Tibial nerve (tissue), 4 donors: ENCODE measurements at regions not wholly inside any gene's neighbourhood (a gene's known extent, or its start where the extent isn't known, plus 50 kb on each side); places are given as distances from the start of the nearest gene placed in this dataset.
"Not testable (repeated sequence)": the region's sequence is repeated elsewhere in the genome, so short reads cannot be mapped to it uniquely, and the experiment has no call there.

Experiments
- DNase-seq, 2 donors: peaks; one replicate each; pipeline ENCODE4 v3.0.0-alpha.2; 2019; ENCODE audit warnings: low spot score in 2 of 2
- H3K27ac ChIP-seq, 4 donors: fragments of 200-600 bp; sonication (generic) in 3 of 4; one replicate each; pipeline ENCODE4 v1.5.1; 2017 to 2019; ENCODE audit warnings: mild to moderate bottlenecking in 1 of 4
- H3K27me3 ChIP-seq, 2 donors: fragments of 200-600 bp; sonication (generic) in 1 of 2; one replicate each; pipeline versions ENCODE4 v1.5.1 to v1.6.0; 2017 to 2019
- H3K36me3 ChIP-seq, 3 donors: fragments of 200-600 bp; sonication (generic); one replicate each; pipeline ENCODE4 v1.5.1; 2018 to 2019
- H3K4me1 ChIP-seq, 4 donors: fragments of 200-600 bp; sonication (generic) in 3 of 4; one replicate each; pipeline ENCODE4 v1.5.1; 2017 to 2019
- H3K4me3 ChIP-seq, 4 donors: fragments of 200-600 bp; sonication (generic) in 3 of 4; one replicate each; pipeline ENCODE4 v1.5.1; 2017 to 2019; ENCODE audit warnings: mild to moderate bottlenecking in 1 of 4, moderate library complexity in 1 of 4
- H3K9me3 ChIP-seq, 4 donors: fragments of 200-600 bp; sonication (generic) in 3 of 4; one replicate each; pipeline ENCODE4 v1.5.1; 2017 to 2019
- EP300 ChIP-seq, 2 donors: sonication (generic); formaldehyde crosslinking; IDR thresholded peaks; one replicate each; pipeline ENCODE4 v1.6.1; 2017; ENCODE audit warnings: antibody characterized with exemption in 2 of 2, mild to moderate bottlenecking in 1 of 2
- POLR2A ChIP-seq, 2 donors: fragments of 450-650 bp; IDR thresholded peaks; one replicate each; pipeline ENCODE4 v1.6.1; 2017; ENCODE audit warnings: antibody characterized with exemption in 2 of 2, mild to moderate bottlenecking in 2 of 2, moderate library complexity in 2 of 2
- WGBS, 2 donors: methylation state at CpG; one replicate each; pipeline ENCODE4 v1.1.5; 2018; 5-methylcytosine and 5-hydroxymethylcytosine counted together
- TF ChIP-seq, protein P1 (sequence below), 5 experiments: fragments of 200-600 bp in 3 of 5; fragments of 450-650 bp in 2 of 5; sonication (generic) in 3 of 5; IDR thresholded peaks; one replicate each; pipeline ENCODE4 v1.5.1; 2016 to 2019; ENCODE audit warnings: antibody characterized with exemption in 5 of 5, mild to moderate bottlenecking in 3 of 5, moderate library complexity in 2 of 5

DNA sequence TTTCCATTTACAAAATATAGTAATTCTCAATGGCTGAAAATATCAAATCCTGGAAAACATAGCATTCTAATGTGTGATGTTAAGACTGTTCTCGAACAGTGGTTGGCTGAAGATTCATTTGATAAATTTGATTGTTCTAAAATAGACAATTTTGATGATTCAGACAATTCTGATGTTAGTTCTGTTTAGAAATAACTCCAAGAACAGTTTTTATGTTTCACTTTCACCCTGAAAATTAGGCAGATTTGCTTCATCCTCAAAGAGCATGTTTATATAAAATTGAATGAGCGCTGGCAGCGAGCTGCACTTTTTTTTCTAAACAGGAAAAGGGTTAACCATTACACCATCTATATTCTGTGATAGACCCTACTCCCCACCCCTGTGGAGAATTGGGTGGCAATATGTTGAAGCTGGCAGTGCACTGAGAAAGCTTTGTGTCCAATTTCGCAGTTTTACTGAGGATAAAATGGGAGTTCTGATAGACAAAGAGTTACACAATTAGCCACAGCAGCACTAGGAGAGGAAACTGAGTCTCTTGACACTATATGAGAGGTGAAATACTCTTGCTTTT is 69.6 kb upstream of the TMED7 start:
- TF ChIP-seq, protein P1, sequence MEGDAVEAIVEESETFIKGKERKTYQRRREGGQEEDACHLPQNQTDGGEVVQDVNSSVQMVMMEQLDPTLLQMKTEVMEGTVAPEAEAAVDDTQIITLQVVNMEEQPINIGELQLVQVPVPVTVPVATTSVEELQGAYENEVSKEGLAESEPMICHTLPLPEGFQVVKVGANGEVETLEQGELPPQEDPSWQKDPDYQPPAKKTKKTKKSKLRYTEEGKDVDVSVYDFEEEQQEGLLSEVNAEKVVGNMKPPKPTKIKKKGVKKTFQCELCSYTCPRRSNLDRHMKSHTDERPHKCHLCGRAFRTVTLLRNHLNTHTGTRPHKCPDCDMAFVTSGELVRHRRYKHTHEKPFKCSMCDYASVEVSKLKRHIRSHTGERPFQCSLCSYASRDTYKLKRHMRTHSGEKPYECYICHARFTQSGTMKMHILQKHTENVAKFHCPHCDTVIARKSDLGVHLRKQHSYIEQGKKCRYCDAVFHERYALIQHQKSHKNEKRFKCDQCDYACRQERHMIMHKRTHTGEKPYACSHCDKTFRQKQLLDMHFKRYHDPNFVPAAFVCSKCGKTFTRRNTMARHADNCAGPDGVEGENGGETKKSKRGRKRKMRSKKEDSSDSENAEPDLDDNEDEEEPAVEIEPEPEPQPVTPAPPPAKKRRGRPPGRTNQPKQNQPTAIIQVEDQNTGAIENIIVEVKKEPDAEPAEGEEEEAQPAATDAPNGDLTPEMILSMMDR (IDR thresholded peaks at IDR 0.05): no peak
- TF ChIP-seq EP300 (IDR thresholded peaks at IDR 0.05) (no peak), POLR2A (IDR thresholded peaks at IDR 0.05) (no peak)
- DNase-seq: no peak
- Histone ChIP-seq H3K4me3 (no peak overlapping the region), H3K4me1 (no peaks in the 10 kb centered on the region), H3K27me3 (no peaks in the 10 kb centered on the region), H3K27ac (no peak overlapping the region), H3K36me3 (no peaks in the 10 kb centered on the region), H3K9me3 (no peaks in the 10 kb centered on the region)
- 56 to 59% methylated on average over 4 of the region's 4 CpGs for WGBS, 2 donors

DNA sequence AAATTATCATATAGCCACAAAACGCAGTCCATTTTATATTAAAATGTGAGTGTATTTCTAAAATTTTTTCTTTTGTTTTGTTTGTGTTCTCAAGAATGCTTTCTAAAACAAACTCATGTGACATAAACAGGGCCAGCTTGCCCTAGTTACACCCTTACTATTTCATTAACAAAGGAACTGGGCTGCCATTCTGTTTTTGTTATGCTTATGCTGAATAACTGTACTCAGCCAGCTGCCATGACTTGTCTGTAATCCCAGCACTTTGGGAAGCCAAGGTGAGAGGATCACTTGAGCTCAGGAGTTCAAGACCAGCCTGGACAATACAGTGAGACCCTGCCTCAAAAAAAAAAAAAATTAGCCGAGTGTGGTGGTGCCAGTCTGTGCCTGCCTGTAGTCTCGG is 66.0 kb upstream of the TMED7 start:
- DNase-seq, H3K36me3 ChIP-seq, H3K27ac ChIP-seq, H3K4me1 ChIP-seq, H3K27me3 ChIP-seq, H3K9me3 ChIP-seq, H3K4me3 ChIP-seq: not testable (repeated sequence)
- 94 to 97% methylated on average over 3 of the region's 3 CpGs for WGBS, 2 donors

DNA sequence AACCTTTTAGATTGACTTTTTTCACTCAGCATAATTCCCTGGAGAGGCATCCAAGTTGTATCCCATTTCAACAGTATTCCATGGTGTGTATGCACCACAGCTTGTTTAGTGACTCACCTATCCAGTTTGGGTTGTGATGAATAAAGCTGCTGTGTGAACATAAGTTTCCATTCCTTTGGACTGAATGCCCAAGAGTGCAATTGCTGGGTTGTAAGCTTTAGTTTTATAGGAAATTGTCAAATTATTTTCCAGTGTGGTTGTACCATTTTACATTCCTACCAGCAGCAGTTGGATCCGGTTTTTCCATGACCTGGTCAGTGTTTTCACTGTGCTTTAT is 60.9 kb upstream of the TMED7 start:
- TF ChIP-seq EP300 (IDR thresholded peaks at IDR 0.05) (no peak), POLR2A (IDR thresholded peaks at IDR 0.05) (no peak)
- TF ChIP-seq, protein P1 (IDR thresholded peaks at IDR 0.05): no peak
- H3K4me1 ChIP-seq: peaks cover 0 to 27% (median 4%) of the 10 kb centered on the region in 4 donors
- H3K27ac ChIP-seq: peak overlapping the region in 2 of 4 donors; percentile 68 to 74
- no peak overlapping the region for H3K4me3 ChIP-seq
- H3K36me3 ChIP-seq: no peaks in the 10 kb centered on the region
- no peak for DNase-seq
- H3K9me3 ChIP-seq: no peaks in the 10 kb centered on the region
- WGBS, 2 donors: 37 to 42% methylated on average over 1 of the region's 1 CpG
- no peaks in the 10 kb centered on the region for H3K27me3 ChIP-seq

DNA sequence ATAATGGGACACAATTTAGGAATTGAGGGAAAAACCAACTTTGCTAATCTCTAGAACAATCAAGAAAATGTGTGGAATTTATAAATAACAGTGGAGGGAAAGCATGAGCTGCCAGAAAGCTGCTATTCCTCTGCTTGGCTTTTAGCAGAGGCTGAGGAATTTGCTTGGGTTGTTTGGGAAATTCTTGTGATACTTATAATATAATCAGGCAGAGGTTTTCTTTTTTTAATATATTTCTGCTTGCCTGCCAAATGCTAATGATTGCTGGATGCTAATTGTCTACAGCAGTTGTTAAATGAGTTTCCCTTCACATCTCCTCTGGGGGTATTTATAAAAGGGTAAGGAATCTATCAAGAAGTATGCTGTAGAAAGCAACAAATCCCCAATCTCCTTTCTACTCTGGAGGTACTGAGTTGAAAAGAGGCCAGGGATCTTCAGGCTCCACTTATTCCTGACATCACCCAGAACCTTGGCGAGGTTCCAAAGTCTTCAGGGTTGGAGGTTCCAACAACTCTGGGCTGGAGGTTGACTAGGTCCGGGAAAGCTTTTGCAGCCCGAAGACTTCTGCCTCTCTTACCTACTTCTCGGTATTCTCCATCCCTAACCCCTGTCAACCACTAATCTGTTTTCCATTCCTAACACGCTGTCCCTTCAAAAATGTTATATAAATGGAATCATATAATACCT is 60.4 kb upstream of the TMED7 start:
- peak overlapping the region in 2 of 4 donors; percentile 68 to 74 for H3K27ac ChIP-seq
- H3K9me3 ChIP-seq: no peaks in the 10 kb centered on the region
- peak; percentile 29 to 59 for DNase-seq
- TF ChIP-seq EP300 (IDR thresholded peaks at IDR 0.05) (no peak), POLR2A (IDR thresholded peaks at IDR 0.05) (no peak)
- TF ChIP-seq, protein P1 (IDR thresholded peaks at IDR 0.05): no peak
- peaks cover 0 to 27% (median 4%) of the 10 kb centered on the region in 4 donors for H3K4me1 ChIP-seq
- 35 to 37% methylated on average over 5 of the region's 5 CpGs for WGBS, 2 donors
- H3K27me3 ChIP-seq: no peaks in the 10 kb centered on the region
- no peaks in the 10 kb centered on the region for H3K36me3 ChIP-seq
- no peak overlapping the region for H3K4me3 ChIP-seq

DNA sequence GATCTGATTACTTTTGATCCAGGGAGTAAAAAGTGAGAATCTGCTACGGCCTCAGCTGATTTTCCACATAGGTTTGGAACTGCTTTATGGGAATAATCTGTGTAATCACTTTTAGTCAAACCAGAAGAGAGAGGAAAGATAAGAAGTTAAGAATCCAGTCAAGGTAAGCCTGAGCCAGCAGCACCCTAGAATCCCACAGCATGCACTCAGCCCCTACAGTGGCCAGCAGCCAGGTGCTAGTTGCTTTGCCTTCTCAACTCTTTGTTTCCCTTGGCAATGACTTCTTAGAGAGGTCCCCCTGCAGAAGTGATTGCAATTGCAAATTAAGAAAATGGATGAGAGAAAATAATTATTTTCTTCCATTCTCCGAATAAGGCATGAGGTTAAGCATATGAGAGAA is 59.7 kb upstream of the TMED7 start:
- Histone ChIP-seq H3K36me3 (no peaks in the 10 kb centered on the region), H3K27ac (peak overlapping the region in 2 of 4 donors; percentile 68 to 74), H3K27me3 (no peaks in the 10 kb centered on the region), H3K9me3 (no peaks in the 10 kb centered on the region), H3K4me1 (peaks cover 0 to 27% (median 4%) of the 10 kb centered on the region in 4 donors), H3K4me3 (no peak overlapping the region)
- TF ChIP-seq EP300 (IDR thresholded peaks at IDR 0.05) (no peak), POLR2A (IDR thresholded peaks at IDR 0.05) (no peak)
- TF ChIP-seq, protein P1 (IDR thresholded peaks at IDR 0.05): no peak
- WGBS, 2 donors: 33 to 40% methylated on average over 2 of the region's 2 CpGs
- no peak for DNase-seq
